Non-pigmented ciliary epithelial cell (primary cell): ENCODE measurements at regions not wholly inside any gene's neighbourhood (a gene's known extent, or its start where the extent isn't known, plus 50 kb on each side); places are given as distances from the start of the nearest gene placed in this dataset.
A peak's percentile ranks its signal among the peaks of the same experiment; 100 is the strongest.

ENCODE experiments used
- DNase-seq: peaks from one replicate; pipeline ENCODE4 v3.0.0-alpha.2; 2010; ENCODE audit warnings: low read depth

- no peak for DNase-seq
Measured at GRCh38 chr17:65365169-65365568, 196.3 kb downstream of the AXIN2 start.

- no peak for DNase-seq
Measured at GRCh38 chr17:65364438-65364837, 197.0 kb downstream of the AXIN2 start.

GRCh38 chr17:65362826-65363225 lies 198.6 kb downstream of the AXIN2 start:
- no peak for DNase-seq

GRCh38 chr17:65360961-65361552 lies 200.4 kb downstream of the AXIN2 start:
- DNase-seq: no peak

GRCh38 chr17:65359016-65359415 lies 202.4 kb downstream of the AXIN2 start:
- DNase-seq: peak; percentile 68

DNA sequence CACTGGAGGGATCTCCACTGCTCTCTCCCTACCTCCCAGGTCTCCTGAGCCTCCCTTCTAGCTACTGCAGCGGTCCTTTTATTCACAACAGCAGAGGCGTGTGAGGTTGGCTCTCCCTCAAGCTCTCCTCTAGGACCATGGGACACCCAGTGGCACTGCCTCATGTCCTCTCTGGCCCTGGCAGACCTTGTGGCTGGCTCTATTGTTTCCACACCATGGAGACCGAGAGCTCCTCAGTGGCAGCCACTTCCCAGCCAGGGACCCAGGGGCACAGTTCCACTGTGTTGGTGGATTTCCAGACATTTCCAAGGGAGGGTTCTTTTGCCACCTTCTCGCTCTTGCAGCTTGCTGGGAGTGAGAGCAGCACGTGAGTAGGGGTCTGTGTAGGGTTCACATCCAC lies 204.9 kb downstream of the AXIN2 start:
- DNase-seq: no peak

DNA sequence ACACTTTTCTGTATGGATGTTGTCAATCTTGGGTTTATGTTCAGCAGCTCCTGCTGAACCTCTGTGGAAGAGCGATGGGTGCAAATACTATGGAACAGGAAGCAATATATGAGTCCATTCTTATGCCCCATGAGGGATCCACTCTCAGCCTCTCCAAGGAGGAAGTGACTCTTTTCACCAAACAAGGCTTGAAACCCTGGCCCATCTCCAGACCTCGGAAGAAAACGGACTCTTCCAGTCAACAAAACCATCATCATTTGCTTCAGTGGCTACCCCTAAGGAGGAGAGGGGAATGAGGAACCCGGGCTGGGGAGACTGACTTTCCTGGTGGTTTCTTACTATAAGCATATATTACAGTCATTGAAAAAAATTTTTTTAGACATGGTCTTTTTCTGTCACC lies 206.2 kb downstream of the AXIN2 start:
- DNase-seq: no peak

- no peak for DNase-seq
Measured at GRCh38 chr17:65349916-65350315, 211.5 kb downstream of the AXIN2 start.

- no peak for DNase-seq
Measured at GRCh38 chr17:65346166-65346565, 209.0 kb downstream of the RGS9 start.

DNA sequence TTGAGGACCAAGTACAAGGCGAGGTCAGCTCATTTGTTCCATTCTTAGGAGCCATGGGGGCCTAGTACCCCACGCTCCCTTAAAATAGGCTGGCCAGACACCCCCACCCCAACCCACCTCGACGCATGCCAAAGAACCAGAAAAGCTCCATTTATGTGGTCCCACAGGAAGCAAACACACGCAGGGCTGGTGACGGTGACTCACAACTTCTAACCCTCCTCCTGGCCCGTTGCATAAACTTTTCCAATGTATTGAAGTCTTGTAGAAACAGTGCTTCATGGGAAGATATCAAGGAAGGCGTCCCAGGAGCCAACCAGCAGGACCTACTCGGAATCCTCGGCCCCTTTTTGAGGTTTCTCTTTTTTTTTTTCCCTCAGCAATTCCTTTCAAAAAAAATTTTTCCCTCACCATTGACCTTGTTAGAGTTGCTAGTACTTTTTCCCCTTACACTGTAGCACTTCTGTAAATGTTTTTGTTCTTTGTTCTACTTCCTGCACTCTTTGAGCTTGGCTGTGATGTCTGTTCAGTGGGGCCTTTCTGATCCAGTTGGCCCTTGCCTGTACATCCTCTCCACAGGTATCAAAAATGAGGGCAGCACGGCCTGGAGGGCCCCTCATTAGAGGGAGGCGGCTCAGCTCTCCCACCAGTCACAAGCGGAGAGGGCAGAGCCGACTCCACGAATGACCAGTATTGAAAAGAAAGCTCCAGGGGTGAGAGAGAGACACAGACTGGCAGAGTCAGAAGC lies 208.3 kb downstream of the RGS9 start:
- DNase-seq: peak; percentile 19

DNA sequence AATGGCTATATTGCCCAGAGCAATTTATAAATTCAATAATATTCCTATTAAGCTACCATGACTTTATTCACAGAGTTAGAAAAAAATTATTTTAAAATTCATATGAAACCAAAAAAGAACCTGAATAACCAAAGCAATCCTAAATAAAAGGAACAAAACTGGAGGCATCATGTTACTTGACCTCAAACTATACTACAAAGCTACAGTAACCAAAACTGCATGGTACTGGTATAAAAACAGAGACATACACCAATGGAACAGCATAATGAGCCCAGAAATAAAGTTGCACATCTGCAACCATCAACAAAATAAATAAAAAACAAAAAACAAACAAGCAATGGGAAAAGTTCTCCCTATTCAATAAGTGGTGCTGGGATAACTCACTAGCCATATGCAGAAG lies 203.2 kb downstream of the RGS9 start:
- no peak for DNase-seq

DNA sequence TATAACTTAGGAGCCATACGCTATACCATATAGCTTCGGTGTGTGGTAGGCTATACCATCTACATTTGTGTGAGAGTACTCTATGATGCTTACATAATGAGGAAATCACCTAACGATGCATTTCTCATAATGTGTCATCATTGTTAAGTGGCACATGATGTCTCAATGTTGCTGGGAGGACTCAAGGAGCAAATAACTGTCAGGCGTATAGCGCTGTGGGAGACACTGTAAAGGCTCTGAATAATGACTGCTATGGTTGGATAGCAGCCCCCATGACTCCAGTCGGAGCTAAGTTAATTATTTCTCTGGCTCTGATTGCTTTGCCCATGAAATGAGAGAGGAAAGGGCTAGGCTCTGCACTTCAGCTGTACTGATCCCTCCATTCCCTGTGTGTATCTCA lies 197.2 kb downstream of the RGS9 start:
- no peak for DNase-seq

DNA sequence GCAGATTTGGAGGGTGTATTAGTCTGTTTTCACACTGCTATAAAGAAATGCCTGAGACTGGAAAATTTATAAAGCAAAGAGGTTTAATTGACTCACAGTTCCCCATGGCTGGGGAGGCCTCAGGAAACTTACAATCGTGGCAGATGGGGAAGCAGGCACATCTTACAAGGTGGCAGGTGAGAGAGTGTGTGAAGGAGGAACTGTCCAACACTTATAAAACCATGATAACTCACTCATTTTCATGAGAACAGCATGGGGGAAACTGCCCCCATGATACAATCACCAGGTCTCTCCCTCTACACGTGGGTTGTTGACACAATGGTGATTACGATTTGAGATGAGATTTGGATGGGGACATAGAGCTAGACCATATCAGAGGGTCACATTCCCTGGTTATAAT lies 195.6 kb downstream of the RGS9 start:
- no peak for DNase-seq

GRCh38 chr17:65332375-65332774 lies 195.2 kb downstream of the RGS9 start:
- peak; percentile 50 for DNase-seq

GRCh38 chr17:65328567-65328966 lies 191.4 kb downstream of the RGS9 start:
- DNase-seq: no peak

DNA sequence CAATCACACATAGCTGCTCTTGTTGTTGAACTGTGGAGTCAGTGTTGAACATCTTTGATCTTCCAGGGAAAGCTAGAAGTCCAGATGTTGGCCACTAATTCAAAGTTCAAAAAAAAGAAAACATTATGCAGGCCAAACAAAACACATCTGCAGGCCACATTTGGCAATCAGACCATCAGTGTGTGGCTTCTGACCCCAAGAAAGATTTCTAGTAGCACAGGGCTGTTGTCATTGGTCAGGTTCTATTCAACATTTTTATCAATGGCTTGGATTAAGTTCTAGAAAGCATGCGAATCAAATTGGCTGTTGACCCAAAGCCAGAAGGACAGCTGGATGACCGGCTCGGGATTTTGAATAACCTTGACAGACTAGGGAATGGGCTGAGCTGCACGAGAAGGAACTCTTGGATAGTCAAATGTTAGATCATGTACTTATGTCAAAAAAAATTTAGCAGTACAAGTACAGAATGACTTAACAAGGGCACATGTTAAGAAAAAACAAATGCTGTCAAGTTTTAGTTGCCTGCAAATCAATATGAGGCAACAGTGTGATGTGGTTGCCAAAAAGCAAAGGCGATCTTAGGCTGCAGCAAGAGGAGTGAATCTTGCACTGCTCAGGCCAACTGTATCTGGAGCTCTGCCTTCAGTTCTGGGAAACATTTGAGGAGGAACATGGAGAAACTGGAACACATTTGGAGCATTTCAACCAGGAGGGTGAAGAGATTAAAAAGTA lies 187.6 kb downstream of the RGS9 start:
- no peak for DNase-seq

GRCh38 chr17:65323049-65323448 lies 185.9 kb downstream of the RGS9 start:
- no peak for DNase-seq

DNA sequence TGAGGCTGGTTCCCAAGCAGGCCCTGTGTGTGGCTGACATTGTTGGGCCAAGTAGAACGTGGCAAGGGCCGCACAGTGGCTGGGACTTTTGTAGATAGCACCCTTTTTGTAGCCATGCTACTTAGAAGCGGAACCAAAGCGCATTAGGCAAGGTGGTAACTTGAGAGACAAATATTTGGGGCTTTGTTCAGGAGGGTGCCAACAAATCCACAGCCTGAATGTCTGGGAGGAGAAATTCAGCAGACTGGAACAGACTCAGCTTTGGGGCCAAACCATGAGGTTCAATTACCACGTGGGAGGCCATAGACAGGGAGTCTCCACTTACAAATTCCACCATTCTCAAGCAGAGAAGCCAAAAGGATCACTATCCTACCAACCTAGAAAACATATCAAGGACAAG lies 183.7 kb downstream of the RGS9 start:
- no peak for DNase-seq

- no peak for DNase-seq
Measured at GRCh38 chr17:65314212-65314611, 177.0 kb downstream of the RGS9 start.

GRCh38 chr17:65312718-65313377 lies 175.7 kb downstream of the RGS9 start:
- no peak for DNase-seq

DNA sequence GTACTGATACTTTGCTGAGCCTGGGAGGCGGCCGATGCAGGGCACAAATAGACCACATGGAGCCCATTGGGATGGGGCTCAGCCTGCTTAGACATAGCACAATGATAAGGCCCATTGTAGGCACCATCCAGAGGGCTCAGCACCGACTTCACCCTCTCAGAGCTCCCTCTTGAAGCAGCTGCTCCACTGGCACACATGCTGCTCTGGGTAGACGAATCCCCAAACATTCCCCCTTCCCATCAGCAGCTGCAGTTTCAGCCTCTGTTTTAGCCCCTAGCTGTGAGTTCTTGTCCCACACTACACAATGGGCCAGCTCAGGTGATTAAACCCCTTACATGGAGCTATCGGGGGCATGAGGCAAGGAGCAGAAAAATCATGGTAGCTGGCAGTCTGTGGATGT lies 174.1 kb downstream of the RGS9 start:
- no peak for DNase-seq

DNA sequence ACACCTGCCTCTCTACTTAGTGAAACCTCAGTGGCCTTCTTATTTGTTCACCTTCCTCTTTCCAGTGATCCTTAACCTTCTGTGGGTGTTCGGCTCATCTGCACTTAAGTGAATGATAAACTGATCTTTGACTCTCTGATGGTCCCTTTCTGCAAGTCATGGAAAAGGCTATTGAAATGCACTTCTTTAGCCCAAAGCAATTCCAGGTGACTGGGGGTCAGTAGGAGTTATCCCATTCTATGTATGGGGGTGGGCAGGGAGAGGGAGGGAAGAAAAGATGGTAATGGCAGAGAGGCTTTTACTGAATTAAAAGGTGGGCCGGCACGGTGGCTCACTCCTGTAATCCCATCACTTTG lies 170.8 kb downstream of the RGS9 start:
- no peak for DNase-seq
